CD14-positive monocyte (primary cell): ENCODE measurements at regions not wholly inside any gene's neighbourhood (a gene's known extent, or its start where the extent isn't known, plus 50 kb on each side); places are given as distances from the start of the nearest gene placed in this dataset.

ENCODE experiments used
- DNase-seq, 3 donors: peaks; one replicate each; pipeline ENCODE4 v3.0.0-alpha.2; 2011 to 2022
- H2AFZ ChIP-seq: 2 replicates; pipeline ENCODE4 v1.6.0; 2012; ENCODE audit warnings: mild to moderate bottlenecking, low read depth, low read length, inconsistent platforms; ENCODE audit not compliant: insufficient read depth, poor library complexity, severe bottlenecking
- H3K27ac ChIP-seq, 2 donors: 1 replicate in 1 of 2; 2 replicates in 1 of 2; pipeline ENCODE4 v1.5.1; 2012 to 2013; ENCODE audit warnings: low read length in 2 of 2, control low read depth in 1 of 2, inconsistent platforms in 1 of 2, low read depth in 1 of 2, mild to moderate bottlenecking in 1 of 2
- H3K27me3 ChIP-seq, 2 donors: one replicate each; pipeline versions ENCODE4 v1.6.0 to v1.6.1; 2011 to 2013; ENCODE audit warnings: low read length in 2 of 2; ENCODE audit not compliant: control insufficient read depth in 2 of 2, insufficient read depth in 2 of 2
- H3K36me3 ChIP-seq, 2 donors: replicated peaks in 1 of 2; 1 replicate in 1 of 2; 2 replicates in 1 of 2; pipeline versions ENCODE4 v1.5.1 to v1.6.1; 2012 to 2013; ENCODE audit warnings: low read length in 2 of 2, control low read depth in 1 of 2, inconsistent platforms in 1 of 2, mild to moderate bottlenecking in 1 of 2; ENCODE audit not compliant: insufficient read depth in 2 of 2, control insufficient read depth in 1 of 2
- H3K4me1 ChIP-seq, 2 donors: 1 replicate in 1 of 2; 2 replicates in 1 of 2; pipeline versions ENCODE4 v1.5.1 to v1.6.1; 2012 to 2013; ENCODE audit warnings: low read length in 2 of 2, control low read depth in 1 of 2, inconsistent platforms in 1 of 2, mild to moderate bottlenecking in 1 of 2, moderate library complexity in 1 of 2; ENCODE audit not compliant: insufficient read depth in 2 of 2, control insufficient read depth in 1 of 2
- H3K4me2 ChIP-seq: replicated peaks from 2 replicates; pipeline ENCODE3; 2012; ENCODE audit warnings: low read length, moderate library complexity, mild to moderate bottlenecking; ENCODE audit not compliant: poor library complexity, severe bottlenecking; ENCODE audit errors: extremely low read depth
- H3K4me3 ChIP-seq, 3 experiments: fragments of 200-600 bp in 1 of 3; sonication (generic) in 1 of 3; replicated peaks in 1 of 3; 1 replicate in 2 of 3; 2 replicates in 1 of 3; pipeline ENCODE4 v1.5.1; 2011 to 2013; ENCODE audit warnings: low read length in 3 of 3, mild to moderate bottlenecking in 3 of 3, control low read depth in 2 of 3, low read depth in 2 of 3, inconsistent platforms in 1 of 3, moderate library complexity in 1 of 3
- H3K79me2 ChIP-seq: 2 replicates; pipeline ENCODE4 v1.6.0; 2012; ENCODE audit warnings: mild to moderate bottlenecking, control low read depth, inconsistent platforms, low read length, moderate library complexity; ENCODE audit not compliant: insufficient read depth
- H3K9ac ChIP-seq: 2 replicates; pipeline ENCODE4 v1.6.0; 2017; ENCODE audit warnings: low read length, mild to moderate bottlenecking; ENCODE audit not compliant: insufficient read depth, poor library complexity, severe bottlenecking
- H3K9me3 ChIP-seq, 2 donors: replicated peaks in 1 of 2; 1 replicate in 1 of 2; 2 replicates in 1 of 2; pipeline versions ENCODE4 v1.5.1 to v1.6.1; 2012 to 2013; ENCODE audit warnings: low read length in 2 of 2, control low read depth in 1 of 2; ENCODE audit not compliant: control insufficient read depth in 1 of 2, insufficient read depth in 1 of 2
- H4K20me1 ChIP-seq: 2 replicates; pipeline ENCODE4 v1.6.0; 2012; ENCODE audit warnings: mild to moderate bottlenecking, low read length, control low read depth, moderate library complexity; ENCODE audit not compliant: insufficient read depth
- H3K27ac Mint-ChIP-seq, 7 donors: one replicate each; pipeline ENCODE4 v1.8.0; 2020; ENCODE audit warnings: mild to moderate bottlenecking in 7 of 7, mixed read lengths in 7 of 7, moderate library complexity in 6 of 7, inconsistent platforms in 2 of 7
- H3K27me3 Mint-ChIP-seq, 3 donors: one replicate each; pipeline ENCODE4 v1.8.0; 2021 to 2022; ENCODE audit warnings: low read depth in 3 of 3, mild to moderate bottlenecking in 3 of 3, mixed read lengths in 3 of 3, moderate library complexity in 3 of 3, inconsistent platforms in 1 of 3
- H3K36me3 Mint-ChIP-seq, 2 donors: one replicate each; pipeline ENCODE4 v1.8.0; 2020; ENCODE audit warnings: mixed read lengths in 2 of 2, inconsistent platforms in 1 of 2, mild to moderate bottlenecking in 1 of 2
- H3K4me1 Mint-ChIP-seq: one replicate; pipeline ENCODE4 v1.8.0; 2020; ENCODE audit warnings: mild to moderate bottlenecking, mixed read lengths
- H3K4me3 Mint-ChIP-seq, 2 donors: one replicate each; pipeline ENCODE4 v1.8.0; 2020; ENCODE audit warnings: mild to moderate bottlenecking in 2 of 2, mixed read lengths in 2 of 2, moderate library complexity in 1 of 2
- H3K9me3 Mint-ChIP-seq, 7 donors: one replicate each; pipeline ENCODE4 v1.8.0; 2020 to 2022; ENCODE audit warnings: mixed read lengths in 7 of 7, mild to moderate bottlenecking in 6 of 7, moderate library complexity in 6 of 7, inconsistent platforms in 2 of 7
- WGBS: methylation state at CpG from one replicate; pipeline ENCODE4 v1.1.5; 2013; ENCODE audit warnings: missing lambda C conversion rate; ENCODE audit not compliant: insufficient coverage; 5-methylcytosine and 5-hydroxymethylcytosine counted together
- intact Hi-C, 2 donors: fragments of 100-400 bp; cut with micrococcal nuclease; formaldehyde crosslinking; loops; one replicate each; pipeline versions ENCODE4 v1.15.0 to v1.15.1; 2023
- TF ChIP-seq, protein P1 (sequence below): fragments of 200-600 bp; IDR thresholded peaks from one replicate; pipeline ENCODE4 v1.8.0; 2022; ENCODE audit warnings: antibody characterized with exemption, mild to moderate bottlenecking

DNA sequence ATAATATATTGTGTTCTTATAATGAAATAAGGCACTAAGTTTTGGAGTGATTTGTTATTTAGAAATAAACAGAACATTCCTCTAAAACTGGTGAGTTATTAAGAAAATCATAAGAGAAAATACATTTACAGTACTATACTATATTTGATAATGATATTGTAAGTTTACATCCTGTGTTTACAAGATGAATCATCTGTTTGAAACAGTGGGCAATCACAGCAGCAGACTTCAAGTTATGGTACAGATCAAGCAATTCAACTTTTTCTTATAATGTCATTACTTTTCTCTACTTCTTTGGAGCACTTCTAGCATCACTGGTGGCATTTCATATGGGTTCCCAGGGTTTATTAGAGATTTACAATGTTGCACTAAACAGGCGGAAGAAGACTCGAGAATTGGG, 86.5 kb upstream of the BRINP3 start:
- H3K27me3 Mint-ChIP-seq, result peaks cover 0 to 2% (median 0%) of the 10 kb centered on the region in 3 donors
- Histone ChIP-seq H2AFZ (no peak overlapping the region), H4K20me1 (no peaks in the 10 kb centered on the region), H3K4me1 (no peaks in the 10 kb centered on the region), H3K27me3 (no peaks in the 10 kb centered on the region), H3K9me3 (peaks cover 8 to 14% of the 10 kb centered on the region in 2 donors), H3K27ac (no peak overlapping the region), H3K4me2 (no peak overlapping the region), H3K36me3 (no peaks in the 10 kb centered on the region), H3K9ac (no peak overlapping the region), H3K4me3 (no peak overlapping the region), H3K79me2 (no peaks in the 10 kb centered on the region)
- H3K4me1 Mint-ChIP-seq, result no peaks in the 10 kb centered on the region
- H3K4me3 Mint-ChIP-seq, result no peak overlapping the region
- DNase-seq, result no peak
- WGBS, result no CpG with 5 or more reads among the region's 2 CpGs
- intact Hi-C loops, result no loop called here
- peaks cover 0 to 7% (median 2%) of the 10 kb centered on the region in 7 donors for H3K9me3 Mint-ChIP-seq
- TF ChIP-seq, protein P1, sequence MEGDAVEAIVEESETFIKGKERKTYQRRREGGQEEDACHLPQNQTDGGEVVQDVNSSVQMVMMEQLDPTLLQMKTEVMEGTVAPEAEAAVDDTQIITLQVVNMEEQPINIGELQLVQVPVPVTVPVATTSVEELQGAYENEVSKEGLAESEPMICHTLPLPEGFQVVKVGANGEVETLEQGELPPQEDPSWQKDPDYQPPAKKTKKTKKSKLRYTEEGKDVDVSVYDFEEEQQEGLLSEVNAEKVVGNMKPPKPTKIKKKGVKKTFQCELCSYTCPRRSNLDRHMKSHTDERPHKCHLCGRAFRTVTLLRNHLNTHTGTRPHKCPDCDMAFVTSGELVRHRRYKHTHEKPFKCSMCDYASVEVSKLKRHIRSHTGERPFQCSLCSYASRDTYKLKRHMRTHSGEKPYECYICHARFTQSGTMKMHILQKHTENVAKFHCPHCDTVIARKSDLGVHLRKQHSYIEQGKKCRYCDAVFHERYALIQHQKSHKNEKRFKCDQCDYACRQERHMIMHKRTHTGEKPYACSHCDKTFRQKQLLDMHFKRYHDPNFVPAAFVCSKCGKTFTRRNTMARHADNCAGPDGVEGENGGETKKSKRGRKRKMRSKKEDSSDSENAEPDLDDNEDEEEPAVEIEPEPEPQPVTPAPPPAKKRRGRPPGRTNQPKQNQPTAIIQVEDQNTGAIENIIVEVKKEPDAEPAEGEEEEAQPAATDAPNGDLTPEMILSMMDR, result no peak
- no peak overlapping the region for H3K27ac Mint-ChIP-seq
- H3K36me3 Mint-ChIP-seq, result no peaks in the 10 kb centered on the region

DNA sequence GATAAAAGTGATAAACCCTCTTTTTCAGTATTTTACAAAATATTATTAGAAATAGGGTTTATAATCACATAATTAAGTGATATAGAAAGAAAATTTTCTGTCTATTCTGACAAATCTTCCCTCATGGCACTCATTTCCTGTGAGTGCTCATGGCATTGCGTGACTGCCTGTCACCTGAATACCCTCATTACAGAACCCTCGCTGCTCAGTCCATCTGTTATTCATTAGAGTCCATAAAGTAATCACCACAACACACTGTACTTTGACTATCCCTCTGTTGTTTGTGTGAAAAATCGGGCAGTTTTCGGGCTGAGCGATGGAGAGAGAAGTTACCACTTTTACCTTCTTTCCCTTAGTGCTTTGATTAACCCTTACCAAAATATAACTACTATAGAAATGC, 100.4 kb upstream of the BRINP3 start:
- Mint-ChIP-seq H3K27ac (no peak overlapping the region), H3K9me3 (peaks cover 0 to 3% (median 0%) of the 10 kb centered on the region in 7 donors), H3K27me3 (no peaks in the 10 kb centered on the region), H3K4me3 (no peak overlapping the region), H3K4me1 (no peaks in the 10 kb centered on the region), H3K36me3 (no peaks in the 10 kb centered on the region)
- DNase-seq, result no peak
- Histone ChIP-seq H3K36me3 (no peaks in the 10 kb centered on the region), H3K4me2 (no peak overlapping the region), H4K20me1 (no peaks in the 10 kb centered on the region), H3K79me2 (no peaks in the 10 kb centered on the region), H3K27ac (no peak overlapping the region), H2AFZ (no peak overlapping the region), H3K4me1 (no peaks in the 10 kb centered on the region), H3K9ac (no peak overlapping the region), H3K27me3 (no peaks in the 10 kb centered on the region), H3K9me3 (no peaks in the 10 kb centered on the region), H3K4me3 (no peak overlapping the region)
- no CpG with 5 or more reads among the region's 5 CpGs for WGBS
- intact Hi-C loops, result no loop called here
- TF ChIP-seq, protein P1, result no peak
